ENCODE measurements at regions not wholly inside any gene's neighbourhood (a gene's known extent, or its start where the extent isn't known, plus 50 kb on each side); places are given as distances from the start of the nearest gene placed in this dataset.

DNA sequence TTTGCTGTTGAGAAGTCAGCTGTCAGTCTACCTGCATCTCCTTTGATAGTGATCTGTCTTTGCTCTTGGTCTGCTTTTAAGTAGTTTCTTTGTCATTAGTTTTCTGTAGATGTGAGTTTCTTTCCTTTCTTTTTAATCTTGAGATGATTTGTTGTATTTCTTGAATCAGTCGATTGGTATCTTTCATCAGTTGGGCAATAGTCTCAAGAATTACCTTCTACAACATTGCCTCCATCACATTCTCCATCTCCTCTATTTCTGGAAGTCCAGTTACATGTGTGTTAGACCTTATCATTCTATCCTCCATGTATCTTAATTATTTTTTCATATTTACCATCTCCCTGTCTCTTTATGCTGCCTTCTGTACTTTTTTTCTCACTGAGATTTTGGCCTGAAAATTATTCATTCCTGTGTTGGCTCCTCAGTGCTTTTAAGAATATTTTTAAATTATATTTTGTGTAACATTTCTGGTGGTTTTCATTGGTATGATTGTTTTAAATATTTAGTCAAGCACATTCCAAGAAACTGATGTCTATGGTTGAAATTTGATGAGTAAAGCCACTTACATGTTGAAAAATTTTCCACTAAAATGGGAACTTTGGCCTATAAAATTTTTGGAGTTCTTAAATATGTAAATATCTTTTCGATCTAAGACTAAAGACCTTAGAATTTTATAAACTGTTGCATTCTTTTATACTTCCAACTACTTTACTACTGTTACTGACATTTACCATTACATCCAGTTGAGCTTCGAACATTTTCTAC is 239.5 kb upstream of the MGAT5 start:
- no peak for DNase-seq (ENCODE audit: low spot score)
- H3K27ac Mint-ChIP-seq: no peak overlapping the region
- Histone ChIP-seq H3K27ac (ENCODE audit: low read depth) (no peak overlapping the region), H4K20me1 (replicated peaks; ENCODE audit: insufficient read depth) (no peaks in the 10 kb centered on the region), H3K36me3 (ENCODE audit: insufficient read depth) (no peaks in the 10 kb centered on the region), H3K9me2 (ENCODE audit: insufficient read depth) (no peaks in the 10 kb centered on the region), H3K79me2 (replicated peaks; ENCODE audit: insufficient read depth) (no peaks in the 10 kb centered on the region), H3K4me2 (no peak overlapping the region), H2AFZ (no peak overlapping the region), H3K4me1 (ENCODE audit: insufficient read depth) (peaks cover 10% of the 10 kb centered on the region), H3K27me3 (ENCODE audit: insufficient read depth) (no peaks in the 10 kb centered on the region), H3F3A (replicated peaks; ENCODE audit: low read depth) (no peaks in the 10 kb centered on the region), H3K4me3 (no peak overlapping the region)
- no peak overlapping the region for H3K4me3 Mint-ChIP-seq
- H3K27me3 Mint-ChIP-seq (ENCODE audit: insufficient read depth, low read depth, poor library complexity): peaks cover 2% of the 10 kb centered on the region
- TF ChIP-seq CREB1 (CRISPR knock-in tag; IDR thresholded peaks at IDR 0.05; ENCODE audit: low read depth): no peak
- TF ChIP-seq, protein P1, sequence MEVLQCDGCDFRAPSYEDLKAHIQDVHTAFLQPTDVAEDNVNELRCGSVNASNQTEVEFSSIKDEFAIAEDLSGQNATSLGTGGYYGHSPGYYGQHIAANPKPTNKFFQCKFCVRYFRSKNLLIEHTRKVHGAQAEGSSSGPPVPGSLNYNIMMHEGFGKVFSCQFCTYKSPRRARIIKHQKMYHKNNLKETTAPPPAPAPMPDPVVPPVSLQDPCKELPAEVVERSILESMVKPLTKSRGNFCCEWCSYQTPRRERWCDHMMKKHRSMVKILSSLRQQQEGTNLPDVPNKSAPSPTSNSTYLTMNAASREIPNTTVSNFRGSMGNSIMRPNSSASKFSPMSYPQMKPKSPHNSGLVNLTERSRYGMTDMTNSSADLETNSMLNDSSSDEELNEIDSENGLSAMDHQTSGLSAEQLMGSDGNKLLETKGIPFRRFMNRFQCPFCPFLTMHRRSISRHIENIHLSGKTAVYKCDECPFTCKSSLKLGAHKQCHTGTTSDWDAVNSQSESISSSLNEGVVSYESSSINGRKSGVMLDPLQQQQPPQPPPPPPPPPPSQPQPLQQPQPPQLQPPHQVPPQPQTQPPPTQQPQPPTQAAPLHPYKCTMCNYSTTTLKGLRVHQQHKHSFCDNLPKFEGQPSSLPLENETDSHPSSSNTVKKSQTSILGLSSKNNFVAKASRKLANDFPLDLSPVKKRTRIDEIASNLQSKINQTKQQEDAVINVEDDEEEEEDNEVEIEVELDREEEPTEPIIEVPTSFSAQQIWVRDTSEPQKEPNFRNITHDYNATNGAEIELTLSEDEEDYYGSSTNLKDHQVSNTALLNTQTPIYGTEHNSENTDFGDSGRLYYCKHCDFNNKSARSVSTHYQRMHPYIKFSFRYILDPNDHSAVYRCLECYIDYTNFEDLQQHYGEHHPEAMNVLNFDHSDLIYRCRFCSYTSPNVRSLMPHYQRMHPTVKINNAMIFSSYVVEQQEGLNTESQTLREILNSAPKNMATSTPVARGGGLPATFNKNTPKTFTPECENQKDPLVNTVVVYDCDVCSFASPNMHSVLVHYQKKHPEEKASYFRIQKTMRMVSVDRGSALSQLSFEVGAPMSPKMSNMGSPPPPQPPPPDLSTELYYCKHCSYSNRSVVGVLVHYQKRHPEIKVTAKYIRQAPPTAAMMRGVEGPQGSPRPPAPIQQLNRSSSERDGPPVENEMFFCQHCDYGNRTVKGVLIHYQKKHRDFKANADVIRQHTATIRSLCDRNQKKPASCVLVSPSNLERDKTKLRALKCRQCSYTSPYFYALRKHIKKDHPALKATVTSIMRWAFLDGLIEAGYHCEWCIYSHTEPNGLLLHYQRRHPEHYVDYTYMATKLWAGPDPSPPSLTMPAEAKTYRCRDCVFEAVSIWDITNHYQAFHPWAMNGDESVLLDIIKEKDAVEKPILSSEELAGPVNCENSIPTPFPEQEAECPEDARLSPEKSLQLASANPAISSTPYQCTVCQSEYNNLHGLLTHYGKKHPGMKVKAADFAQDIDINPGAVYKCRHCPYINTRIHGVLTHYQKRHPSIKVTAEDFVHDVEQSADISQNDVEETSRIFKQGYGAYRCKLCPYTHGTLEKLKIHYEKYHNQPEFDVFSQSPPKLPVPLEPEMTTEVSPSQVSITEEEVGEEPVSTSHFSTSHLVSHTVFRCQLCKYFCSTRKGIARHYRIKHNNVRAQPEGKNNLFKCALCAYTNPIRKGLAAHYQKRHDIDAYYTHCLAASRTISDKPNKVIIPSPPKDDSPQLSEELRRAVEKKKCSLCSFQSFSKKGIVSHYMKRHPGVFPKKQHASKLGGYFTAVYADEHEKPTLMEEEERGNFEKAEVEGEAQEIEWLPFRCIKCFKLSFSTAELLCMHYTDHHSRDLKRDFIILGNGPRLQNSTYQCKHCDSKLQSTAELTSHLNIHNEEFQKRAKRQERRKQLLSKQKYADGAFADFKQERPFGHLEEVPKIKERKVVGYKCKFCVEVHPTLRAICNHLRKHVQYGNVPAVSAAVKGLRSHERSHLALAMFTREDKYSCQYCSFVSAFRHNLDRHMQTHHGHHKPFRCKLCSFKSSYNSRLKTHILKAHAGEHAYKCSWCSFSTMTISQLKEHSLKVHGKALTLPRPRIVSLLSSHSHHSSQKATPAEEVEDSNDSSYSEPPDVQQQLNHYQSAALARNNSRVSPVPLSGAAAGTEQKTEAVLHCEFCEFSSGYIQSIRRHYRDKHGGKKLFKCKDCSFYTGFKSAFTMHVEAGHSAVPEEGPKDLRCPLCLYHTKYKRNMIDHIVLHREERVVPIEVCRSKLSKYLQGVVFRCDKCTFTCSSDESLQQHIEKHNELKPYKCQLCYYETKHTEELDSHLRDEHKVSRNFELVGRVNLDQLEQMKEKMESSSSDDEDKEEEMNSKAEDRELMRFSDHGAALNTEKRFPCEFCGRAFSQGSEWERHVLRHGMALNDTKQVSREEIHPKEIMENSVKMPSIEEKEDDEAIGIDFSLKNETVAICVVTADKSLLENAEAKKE (CRISPR knock-in tag; IDR thresholded peaks at IDR 0.05): no peak
- no peak for TF ChIP-seq NANOG (IDR thresholded peaks at IDR 0.05; ENCODE audit: borderline replicate concordance)
- TF ChIP-seq ZNF331 (CRISPR knock-in tag; IDR thresholded peaks at IDR 0.05; ENCODE audit: low read depth): no peak
- no peak for TF ChIP-seq EZH2 (IDR thresholded peaks at IDR 0.05; ENCODE audit: low read depth, unreplicated experiment)
- no peak for TF ChIP-seq ZNF114 (CRISPR knock-in tag; IDR thresholded peaks at IDR 0.05)
- TF ChIP-seq, protein P2, sequence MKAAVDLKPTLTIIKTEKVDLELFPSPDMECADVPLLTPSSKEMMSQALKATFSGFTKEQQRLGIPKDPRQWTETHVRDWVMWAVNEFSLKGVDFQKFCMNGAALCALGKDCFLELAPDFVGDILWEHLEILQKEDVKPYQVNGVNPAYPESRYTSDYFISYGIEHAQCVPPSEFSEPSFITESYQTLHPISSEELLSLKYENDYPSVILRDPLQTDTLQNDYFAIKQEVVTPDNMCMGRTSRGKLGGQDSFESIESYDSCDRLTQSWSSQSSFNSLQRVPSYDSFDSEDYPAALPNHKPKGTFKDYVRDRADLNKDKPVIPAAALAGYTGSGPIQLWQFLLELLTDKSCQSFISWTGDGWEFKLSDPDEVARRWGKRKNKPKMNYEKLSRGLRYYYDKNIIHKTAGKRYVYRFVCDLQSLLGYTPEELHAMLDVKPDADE (IDR thresholded peaks at IDR 0.05): no peak
- no peak for TF ChIP-seq JUNB (IDR thresholded peaks at IDR 0.05; ENCODE audit: unreplicated experiment)
- TF ChIP-seq, protein P3, sequence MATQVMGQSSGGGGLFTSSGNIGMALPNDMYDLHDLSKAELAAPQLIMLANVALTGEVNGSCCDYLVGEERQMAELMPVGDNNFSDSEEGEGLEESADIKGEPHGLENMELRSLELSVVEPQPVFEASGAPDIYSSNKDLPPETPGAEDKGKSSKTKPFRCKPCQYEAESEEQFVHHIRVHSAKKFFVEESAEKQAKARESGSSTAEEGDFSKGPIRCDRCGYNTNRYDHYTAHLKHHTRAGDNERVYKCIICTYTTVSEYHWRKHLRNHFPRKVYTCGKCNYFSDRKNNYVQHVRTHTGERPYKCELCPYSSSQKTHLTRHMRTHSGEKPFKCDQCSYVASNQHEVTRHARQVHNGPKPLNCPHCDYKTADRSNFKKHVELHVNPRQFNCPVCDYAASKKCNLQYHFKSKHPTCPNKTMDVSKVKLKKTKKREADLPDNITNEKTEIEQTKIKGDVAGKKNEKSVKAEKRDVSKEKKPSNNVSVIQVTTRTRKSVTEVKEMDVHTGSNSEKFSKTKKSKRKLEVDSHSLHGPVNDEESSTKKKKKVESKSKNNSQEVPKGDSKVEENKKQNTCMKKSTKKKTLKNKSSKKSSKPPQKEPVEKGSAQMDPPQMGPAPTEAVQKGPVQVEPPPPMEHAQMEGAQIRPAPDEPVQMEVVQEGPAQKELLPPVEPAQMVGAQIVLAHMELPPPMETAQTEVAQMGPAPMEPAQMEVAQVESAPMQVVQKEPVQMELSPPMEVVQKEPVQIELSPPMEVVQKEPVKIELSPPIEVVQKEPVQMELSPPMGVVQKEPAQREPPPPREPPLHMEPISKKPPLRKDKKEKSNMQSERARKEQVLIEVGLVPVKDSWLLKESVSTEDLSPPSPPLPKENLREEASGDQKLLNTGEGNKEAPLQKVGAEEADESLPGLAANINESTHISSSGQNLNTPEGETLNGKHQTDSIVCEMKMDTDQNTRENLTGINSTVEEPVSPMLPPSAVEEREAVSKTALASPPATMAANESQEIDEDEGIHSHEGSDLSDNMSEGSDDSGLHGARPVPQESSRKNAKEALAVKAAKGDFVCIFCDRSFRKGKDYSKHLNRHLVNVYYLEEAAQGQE (IDR thresholded peaks at IDR 0.05; ENCODE audit: unreplicated experiment): no peak
- TF ChIP-seq, protein P4, sequence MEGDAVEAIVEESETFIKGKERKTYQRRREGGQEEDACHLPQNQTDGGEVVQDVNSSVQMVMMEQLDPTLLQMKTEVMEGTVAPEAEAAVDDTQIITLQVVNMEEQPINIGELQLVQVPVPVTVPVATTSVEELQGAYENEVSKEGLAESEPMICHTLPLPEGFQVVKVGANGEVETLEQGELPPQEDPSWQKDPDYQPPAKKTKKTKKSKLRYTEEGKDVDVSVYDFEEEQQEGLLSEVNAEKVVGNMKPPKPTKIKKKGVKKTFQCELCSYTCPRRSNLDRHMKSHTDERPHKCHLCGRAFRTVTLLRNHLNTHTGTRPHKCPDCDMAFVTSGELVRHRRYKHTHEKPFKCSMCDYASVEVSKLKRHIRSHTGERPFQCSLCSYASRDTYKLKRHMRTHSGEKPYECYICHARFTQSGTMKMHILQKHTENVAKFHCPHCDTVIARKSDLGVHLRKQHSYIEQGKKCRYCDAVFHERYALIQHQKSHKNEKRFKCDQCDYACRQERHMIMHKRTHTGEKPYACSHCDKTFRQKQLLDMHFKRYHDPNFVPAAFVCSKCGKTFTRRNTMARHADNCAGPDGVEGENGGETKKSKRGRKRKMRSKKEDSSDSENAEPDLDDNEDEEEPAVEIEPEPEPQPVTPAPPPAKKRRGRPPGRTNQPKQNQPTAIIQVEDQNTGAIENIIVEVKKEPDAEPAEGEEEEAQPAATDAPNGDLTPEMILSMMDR (conservative IDR thresholded peaks at IDR 0.05; ENCODE audit: low read depth in 2 of 2): no peak
- no peak for TF ChIP-seq POLR2AphosphoS5 (IDR thresholded peaks at IDR 0.05; ENCODE audit: low read depth)
- no peak for TF ChIP-seq EZH2phosphoT487 (IDR thresholded peaks at IDR 0.05; ENCODE audit: unreplicated experiment)
- no peak for TF ChIP-seq STAT1 (IDR thresholded peaks at IDR 0.05; ENCODE audit: unreplicated experiment)
- H3K9me3 Mint-ChIP-seq: no peaks in the 10 kb centered on the region
- peaks cover 11% of the 10 kb centered on the region; the same call in 2 of the 3 replicates for H3K4me1 Mint-ChIP-seq
- ATAC-seq: no peak
- H3K36me3 Mint-ChIP-seq (ENCODE audit: low read depth): no peaks in the 10 kb centered on the region

Measured in GM23338 (cell line).